ENCODE measurements at regions not wholly inside any gene's neighbourhood (a gene's known extent, or its start where the extent isn't known, plus 50 kb on each side); places are given as distances from the start of the nearest gene placed in this dataset.

DNA sequence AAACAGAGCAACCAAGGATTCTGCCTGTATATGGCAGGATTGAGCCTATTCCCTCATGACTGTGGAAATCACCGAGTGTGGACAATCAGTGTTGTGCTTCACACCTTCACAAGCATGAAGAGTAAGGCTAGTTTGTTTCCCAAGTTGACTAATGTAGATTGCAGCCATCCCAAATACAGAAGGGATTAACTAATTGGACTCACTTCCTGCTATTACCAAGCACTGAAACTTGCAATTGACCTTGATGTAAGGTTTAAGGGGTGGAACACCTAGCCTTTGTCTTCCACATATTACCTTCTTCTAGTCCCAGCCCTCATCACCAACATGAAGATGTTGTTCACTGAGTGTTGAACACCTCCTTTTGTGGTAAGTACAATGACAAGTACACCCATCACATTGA is 120.9 kb upstream of the RND3 start:
- TF ChIP-seq, protein P1, sequence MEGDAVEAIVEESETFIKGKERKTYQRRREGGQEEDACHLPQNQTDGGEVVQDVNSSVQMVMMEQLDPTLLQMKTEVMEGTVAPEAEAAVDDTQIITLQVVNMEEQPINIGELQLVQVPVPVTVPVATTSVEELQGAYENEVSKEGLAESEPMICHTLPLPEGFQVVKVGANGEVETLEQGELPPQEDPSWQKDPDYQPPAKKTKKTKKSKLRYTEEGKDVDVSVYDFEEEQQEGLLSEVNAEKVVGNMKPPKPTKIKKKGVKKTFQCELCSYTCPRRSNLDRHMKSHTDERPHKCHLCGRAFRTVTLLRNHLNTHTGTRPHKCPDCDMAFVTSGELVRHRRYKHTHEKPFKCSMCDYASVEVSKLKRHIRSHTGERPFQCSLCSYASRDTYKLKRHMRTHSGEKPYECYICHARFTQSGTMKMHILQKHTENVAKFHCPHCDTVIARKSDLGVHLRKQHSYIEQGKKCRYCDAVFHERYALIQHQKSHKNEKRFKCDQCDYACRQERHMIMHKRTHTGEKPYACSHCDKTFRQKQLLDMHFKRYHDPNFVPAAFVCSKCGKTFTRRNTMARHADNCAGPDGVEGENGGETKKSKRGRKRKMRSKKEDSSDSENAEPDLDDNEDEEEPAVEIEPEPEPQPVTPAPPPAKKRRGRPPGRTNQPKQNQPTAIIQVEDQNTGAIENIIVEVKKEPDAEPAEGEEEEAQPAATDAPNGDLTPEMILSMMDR (conservative IDR thresholded peaks at IDR 0.05), result no peak
- TF ChIP-seq EZH2 (IDR thresholded peaks at IDR 0.05; ENCODE audit: low read depth), result no peak

All from PC-9 (cell line).